GM19468 (cell line): ENCODE measurements at regions not wholly inside any gene's neighbourhood (a gene's known extent, or its start where the extent isn't known, plus 50 kb on each side); places are given as distances from the start of the nearest gene placed in this dataset.
A peak's percentile ranks its signal among the peaks of the same experiment; 100 is the strongest.
"Not testable (repeated sequence)": the region's sequence is repeated elsewhere in the genome, so short reads cannot be mapped to it uniquely, and the experiment has no call there.

ENCODE experiments used
- ATAC-seq: cut with Tn5 transposase; IDR thresholded peaks from one replicate; pipeline ENCODE4 v1.9.1; 2021; ENCODE audit warnings: mild to moderate bottlenecking, moderate library complexity, moderate number of reproducible peaks; ENCODE audit not compliant: unreplicated experiment; ENCODE audit errors: extremely low read depth

DNA sequence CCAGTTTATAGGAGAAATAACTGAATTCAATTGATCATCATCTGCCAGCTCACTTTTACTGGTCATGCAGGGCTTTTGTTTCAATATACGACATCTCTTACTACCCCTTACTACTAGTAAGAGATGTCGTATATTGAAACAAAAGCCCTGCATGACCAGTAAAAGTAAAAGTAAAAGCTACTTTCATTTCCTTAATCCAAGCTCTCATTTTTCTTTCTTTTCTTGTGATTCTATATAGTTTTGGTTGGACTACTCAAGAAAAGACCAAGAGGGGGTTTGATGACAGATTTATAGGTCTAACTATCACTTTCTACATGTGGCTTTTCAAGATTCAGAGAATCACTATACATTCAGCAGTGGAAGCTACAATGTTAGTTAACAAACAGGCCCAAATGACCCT is 1237.3 kb downstream of the ROBO2 start:
- no peak for ATAC-seq

DNA sequence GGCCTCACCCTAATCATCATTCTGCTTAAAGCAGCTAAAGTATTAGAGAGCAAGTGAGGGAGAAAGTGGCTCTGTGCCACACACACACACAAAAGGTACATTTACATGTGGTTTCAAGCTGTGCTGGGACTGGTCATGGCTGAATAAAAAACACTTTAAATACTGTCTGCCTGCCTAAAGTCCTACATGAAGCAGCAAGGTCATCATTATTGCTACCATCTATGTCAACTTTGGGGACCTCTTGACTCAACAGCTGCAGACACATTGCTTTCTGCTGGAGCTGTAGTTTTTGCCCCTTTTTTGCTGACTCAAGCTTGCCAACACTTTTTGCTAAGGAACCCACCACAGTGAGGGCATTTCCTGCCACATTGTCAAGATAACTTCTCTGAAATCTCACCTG is 1237.9 kb downstream of the ROBO2 start:
- no peak for ATAC-seq

DNA sequence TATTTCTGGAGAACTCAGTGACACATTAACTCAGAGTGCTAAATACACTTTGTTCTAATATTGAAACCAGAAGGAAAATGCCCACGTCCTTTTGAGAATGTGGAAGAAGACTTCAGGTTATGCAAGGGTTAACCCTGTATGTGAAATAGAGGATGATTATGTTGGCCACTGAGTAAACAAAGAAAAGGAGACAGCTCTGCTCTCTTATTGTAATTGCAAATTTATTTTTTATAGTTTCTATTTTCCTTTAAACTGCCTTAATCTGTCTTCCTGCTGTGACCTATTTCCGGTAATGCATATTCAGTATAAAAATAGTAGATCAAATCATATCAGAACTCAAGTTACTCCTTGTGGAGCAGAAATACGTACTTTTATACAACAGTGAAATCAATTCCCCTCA is 1239.2 kb downstream of the ROBO2 start:
- no peak for ATAC-seq

DNA sequence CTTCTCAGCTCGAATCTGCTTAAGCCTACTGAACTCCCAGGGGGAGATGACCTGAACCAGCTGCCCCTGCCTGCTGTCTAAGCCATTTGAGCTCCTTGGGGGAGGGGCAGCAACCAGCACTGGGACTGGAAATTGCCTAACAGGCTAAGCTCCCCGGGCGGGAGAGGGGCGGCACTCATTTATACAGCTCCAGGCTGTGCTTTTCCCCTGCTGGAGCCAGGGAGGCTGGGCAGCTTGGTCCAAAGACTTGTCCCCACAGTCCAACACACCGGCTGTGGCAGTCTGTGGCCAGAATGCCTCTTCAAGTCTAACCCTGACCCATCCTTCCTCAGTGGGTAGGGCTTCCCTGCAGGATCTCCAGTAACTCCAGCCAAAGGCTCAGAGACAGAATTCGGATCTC is 1241.5 kb downstream of the ROBO2 start:
- ATAC-seq = no peak

DNA sequence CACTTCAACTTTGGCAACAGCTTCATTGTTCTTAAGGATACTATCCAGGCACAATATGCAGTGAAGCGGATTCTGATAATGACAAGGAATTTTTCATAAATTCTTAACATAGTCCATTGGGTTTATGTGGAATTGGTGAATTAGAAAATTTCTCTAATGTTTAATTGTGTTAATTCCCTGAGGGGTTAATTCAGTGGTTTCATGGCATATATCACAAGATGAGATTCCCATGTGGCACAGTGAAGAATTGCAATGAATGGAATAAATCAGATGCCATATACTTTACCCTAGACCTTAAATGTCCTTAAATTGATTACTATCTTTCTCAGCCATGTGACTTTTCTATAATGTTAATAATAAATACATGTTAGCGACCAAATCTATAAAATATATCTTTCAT is 1244.1 kb downstream of the ROBO2 start:
- no peak for ATAC-seq

DNA sequence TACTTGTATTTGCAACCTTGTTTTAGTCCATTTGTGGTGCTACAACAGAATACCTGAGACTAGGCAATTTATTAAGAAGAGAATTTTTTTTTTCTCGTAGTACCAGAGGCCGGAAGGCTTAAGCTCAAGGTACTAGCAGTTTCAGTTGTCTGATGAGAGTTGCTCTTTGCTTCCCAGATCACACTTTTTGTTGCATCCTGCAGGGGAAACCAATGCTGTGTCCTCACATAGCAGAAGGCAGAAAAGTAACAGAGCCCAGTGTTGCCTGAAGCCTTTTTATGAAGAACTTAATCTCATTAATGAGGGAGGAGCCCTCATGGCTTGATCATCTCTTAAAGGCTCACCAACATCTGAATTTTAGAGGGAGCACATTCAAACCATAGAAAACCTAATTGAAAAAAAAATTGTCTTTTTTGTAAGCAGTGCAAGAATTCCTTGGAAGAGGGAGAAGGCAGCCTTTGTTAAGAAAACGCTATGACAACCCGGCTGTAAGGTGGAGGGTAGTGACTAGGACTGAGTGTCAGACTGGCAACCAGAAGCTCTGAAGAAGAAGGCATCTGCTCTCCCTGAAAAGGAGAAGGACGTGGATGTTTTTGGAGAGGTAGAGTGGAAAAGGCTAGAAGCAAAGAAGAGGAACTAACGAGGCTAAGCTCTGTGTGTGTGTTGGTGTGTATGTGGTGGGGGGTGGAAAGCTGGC is 1245.3 kb downstream of the ROBO2 start:
- no peak for ATAC-seq

DNA sequence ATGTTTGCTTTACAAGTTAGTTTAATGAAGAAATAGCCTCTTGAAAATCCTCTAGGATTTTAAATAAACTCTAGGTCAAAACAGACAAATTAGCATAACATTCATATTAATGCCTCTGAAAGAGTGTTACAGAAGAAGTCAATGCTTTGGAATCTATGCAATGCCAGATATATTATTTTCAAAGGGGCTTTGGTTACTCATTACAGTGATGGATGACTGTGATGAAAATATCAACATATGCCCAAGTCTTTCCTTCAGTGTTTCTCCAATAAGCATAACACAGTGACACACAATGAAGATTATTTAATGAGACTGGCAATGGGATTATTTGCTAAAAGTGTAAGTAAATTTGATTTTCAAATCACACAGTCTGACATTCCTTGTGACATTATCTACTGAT is 1247.2 kb downstream of the ROBO2 start:
- no peak for ATAC-seq

DNA sequence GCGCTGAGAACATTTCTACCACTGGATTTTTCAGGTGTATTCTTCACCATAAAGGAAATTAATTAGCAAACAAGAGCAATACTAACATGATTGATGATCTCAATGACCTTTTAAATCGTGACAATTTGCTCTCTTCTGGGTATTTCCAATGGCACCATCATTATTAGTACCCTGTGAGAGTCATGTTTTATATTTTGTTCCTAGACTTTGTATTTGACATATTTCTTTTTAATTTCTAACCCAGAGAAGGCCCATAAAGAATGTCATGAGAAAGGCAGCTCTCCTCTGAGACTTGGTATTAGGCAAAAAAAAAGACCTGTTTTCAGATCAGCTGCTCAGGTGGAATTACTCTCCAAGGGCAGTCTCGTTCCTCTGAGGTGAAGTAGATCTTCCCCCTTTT is 1253.4 kb downstream of the ROBO2 start:
- ATAC-seq = no peak

DNA sequence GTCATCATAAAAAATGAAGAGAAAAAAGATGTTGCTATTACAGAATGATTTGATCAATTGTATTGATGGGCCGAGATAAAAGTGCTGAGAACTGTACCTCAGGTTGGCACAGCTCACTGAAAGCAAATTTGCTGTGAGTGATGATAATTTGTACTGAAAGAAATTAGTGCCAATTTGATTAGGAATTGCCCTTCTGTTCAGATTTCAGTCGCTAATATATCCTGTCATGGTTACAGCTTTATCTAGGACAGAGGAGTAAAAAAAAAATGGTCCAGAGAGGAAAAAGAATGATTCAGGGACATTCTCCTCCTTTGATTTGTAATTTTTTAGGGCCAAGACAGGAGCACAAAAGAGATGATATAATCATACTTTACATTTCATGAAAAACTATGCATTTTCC is 1264.2 kb downstream of the ROBO2 start:
- no peak for ATAC-seq

DNA sequence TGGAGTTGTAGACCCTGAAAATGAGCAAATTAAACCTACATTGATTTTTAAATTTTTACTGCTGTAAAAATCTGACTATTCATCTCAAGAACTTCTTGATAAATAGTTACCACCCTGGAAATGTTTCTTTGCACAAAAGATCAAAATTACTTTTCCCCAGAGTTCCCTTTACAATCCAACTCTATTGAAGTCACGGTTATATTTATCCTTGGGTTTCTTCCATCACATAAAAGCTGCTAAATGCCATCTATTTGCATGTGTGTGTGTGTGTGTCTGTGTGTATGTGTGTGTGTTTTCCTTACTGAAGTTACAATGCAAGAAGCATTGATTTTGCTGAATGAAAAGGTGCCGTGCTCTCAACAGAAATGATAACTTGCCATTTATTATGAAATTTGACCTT is 1273.0 kb downstream of the ROBO2 start:
- no peak for ATAC-seq

DNA sequence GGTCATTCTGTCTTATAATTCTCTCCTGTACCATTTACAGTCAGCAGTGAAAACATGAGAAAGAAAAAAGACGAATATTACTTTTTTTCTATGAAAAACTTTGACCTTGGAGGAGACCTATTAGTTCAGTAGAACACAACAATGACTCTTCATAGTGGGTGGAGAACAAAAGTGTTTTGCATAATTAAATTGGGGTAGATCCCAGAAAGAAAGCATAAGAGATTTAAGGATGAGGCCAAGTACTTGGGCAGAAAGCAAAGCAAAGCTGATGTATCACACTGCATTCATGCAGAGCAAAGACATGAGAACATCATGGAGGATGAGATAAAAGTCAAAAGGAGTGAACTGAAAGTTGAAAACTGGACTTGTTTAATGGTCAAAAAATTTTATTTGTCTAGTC is 1273.4 kb downstream of the ROBO2 start:
- no peak for ATAC-seq

DNA sequence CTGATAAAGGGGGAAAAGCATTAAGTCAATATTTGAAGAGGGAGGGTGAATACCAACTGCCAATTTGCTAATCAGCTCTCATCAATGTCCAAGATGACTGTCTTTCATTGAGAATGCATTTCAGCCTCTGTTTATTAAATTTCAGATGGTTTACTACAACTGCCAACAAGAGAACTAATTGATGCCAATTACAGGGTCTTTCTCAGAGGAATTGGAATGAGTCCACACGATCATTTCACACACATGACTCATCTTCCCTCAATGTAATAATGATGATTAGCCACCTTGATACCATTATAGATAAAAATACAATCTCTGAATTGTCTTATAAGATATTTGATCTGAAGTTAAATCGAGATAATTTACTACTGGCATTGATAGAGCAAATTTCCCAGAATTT is 1274.4 kb downstream of the ROBO2 start:
- ATAC-seq = no peak

DNA sequence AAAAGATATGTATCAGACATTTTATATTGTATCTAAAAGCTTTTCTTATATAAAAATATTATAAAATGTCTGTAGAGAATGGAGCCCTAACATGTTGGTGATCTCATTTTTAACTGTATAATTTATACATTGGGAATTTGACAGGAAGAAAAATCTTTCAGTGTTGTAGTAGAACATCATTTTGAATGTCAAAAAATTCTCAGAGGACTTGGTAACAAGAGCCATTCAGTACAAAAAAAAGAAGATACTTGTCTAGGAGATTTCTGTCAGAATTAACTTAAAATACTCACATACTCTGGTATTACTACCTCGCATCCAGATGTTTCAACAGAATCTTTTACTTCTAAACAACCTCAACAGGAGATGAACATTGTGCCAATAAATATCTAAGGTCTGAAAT is 1277.9 kb downstream of the ROBO2 start:
- ATAC-seq = no peak

DNA sequence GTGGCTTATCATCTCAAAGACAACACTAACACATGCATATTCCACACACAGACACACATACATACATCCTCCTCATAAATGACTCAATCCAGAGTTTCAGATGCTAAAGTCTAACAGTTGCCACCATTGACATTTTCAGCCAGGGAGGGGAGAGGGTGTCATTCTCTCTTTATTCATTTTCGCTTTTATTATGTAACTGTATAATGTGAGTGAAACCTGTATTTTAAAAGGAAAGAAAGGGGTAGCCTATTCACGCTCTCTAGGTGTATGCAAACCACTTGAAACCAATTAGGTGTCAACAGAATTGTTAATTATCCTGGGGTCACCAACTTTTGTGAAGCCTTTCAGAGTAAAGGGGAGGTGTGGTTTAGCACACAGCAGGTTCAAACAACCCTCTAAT is 1282.9 kb downstream of the ROBO2 start:
- no peak for ATAC-seq

DNA sequence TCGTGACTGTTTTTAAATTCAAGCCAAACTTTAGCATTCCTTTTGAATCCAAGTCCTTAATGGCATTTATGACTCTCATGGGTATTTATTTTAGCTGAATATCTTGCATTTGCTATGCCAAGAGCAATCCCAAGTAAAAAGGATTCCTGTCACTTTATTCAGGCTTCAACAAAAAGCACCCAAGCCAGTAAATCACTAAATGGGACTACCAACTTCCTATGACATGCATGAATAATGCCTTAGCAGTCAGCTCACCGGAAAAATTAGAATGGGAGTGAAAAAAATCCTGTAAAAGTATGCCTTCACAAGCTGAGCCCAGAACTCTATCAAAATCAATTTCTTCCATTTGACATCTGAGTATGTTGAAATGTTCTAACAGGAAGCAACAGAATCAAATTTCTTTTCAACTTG is 1297.9 kb downstream of the ROBO2 start:
- ATAC-seq = no peak

DNA sequence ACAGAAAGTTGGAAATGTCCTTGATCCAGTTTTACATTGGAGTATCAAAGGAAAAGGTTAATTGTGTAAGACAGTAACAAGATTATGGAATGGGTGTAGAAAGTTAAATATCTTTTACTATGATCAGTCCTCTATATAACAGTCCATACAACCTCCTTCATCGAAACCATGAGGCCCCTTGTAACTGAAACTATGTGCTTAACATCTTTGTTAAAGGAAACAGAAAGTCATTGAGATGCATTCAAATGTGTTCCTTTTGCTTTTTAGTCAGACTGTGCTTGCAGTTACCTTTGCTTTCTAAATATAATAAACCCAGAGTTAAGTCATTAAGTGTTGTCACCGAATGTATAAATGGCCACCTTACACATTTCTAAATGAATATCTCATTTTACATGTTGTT is 1298.5 kb downstream of the ROBO2 start:
- ATAC-seq = peak; percentile 26

DNA sequence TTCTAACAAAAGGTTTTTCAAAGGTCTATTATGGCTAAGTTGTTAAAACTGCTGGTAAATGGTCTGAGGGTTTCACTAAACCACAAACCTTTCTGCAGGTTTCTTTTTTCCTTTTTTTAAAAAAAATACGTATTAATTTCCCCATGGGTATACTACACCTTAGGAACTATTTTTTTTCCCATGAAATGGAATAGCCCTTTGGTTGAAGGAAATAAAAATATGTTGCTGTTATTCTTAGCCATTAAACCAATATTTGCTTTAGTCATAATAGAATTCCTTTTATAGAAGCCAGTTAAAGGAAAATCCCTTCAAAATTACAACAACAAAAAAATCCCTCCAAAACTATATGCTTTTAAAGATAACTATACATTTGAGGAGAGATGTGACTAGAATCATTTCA is 1303.3 kb downstream of the ROBO2 start:
- ATAC-seq = no peak

DNA sequence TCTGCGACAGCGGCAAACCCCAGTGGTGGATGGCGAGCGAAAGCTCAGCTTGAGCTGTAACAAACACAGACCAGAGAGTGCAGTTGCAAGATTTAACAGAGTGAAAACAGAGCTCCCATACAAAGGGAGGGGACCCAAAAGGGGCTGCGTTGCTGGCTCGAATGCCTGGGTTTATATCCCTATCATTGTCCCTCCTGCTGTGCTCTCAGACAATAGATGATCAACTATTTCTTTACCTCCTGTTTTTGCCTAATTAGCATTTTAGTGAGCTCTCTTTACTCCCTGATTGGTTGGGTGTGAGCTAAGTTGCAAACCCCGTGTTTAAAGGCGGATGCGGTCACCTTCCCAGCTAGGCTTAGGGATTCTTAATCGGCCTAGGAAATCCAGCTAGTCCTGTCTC is 1304.4 kb downstream of the ROBO2 start:
- not testable (repeated sequence) for ATAC-seq

DNA sequence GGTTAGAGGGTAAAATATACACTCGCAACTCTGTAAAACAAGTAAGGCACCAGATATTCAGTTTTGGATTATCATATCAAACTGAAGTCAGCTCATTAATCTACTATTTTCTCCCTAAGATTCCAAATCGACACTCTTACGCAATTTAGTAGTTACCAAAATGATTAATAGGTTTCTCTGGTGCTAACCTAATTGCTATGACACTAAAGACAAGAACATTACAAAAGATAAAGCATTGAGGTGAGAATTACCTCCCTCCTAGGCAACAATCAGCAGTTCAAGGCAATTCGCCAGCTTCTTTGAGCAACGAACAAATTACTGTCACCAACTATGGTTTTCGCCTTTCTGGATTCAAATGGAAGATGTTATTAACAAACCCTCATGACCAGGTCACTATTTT is 1305.0 kb downstream of the ROBO2 start:
- ATAC-seq = no peak

DNA sequence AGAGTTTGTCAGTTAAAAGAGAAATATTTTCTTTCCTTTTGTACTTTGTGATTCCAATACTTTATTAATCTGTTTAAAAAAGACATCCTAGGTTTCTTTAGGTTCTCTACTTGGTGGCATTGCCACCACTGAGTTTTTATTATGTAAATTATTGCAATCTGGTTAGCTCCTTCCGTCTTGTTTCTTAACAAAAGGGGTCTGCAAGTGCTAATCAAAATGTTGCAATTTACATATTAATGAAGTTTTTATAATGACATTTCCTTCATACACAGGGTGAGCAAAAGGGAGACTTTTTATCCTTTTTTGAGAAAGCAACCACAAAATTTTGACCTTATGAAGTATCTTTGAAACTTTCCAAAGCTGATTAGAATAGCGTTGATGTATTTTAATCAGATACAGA is 1307.3 kb downstream of the ROBO2 start:
- no peak for ATAC-seq

DNA sequence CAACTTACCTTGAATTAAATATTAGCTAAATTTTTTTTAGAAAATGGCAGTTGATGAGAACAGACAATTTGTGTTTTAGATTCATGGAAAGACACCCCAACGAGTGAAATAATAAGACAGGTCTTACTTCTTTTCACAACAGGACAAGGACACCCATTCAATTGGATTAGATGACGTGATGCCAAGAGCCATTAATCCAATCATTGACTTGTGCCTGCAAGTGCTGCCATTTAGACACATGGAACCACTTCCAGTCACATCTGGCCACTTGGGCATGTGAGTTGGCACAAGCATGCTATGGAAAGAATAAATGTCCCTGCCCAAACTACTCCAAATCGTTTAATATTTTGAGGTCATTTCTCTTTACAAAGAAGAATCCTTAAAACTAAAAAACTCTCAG is 1308.8 kb downstream of the ROBO2 start:
- no peak for ATAC-seq

DNA sequence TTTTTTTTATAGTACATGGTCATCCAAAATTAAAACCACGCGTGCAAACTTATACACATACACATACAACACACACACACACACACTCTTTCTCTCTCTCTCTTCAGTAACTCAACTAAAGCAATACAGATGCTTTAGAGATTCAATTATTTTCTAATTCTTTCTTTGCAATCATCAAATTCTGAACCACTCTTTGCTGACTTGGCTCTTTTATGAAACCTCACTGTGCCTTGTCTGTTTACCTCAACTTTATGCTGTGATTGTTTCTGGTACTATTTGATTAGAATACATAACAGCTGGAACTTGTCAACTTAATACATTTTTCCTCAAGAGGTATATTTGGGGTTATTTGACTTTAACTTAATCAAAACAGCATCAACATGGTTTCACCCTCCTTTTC is 1309.7 kb downstream of the ROBO2 start:
- ATAC-seq = no peak

DNA sequence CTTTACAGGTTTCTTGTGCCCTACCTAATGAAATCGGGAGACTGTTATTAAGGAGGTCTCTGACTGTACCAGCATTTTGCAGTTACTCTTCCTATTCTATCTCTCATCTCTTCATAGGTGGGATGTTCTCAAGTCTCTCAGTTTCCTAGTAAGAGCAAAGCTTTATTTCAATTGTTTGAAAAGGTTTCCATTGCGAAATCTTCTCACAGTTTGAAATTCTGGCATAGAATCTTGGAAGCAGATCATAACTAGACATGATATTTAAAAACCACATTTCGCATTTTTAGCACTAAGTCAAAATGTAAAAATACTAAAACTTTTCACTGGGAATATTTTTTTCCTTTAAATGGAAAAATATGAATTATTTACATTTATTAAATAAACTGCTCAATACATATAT is 1311.4 kb downstream of the ROBO2 start:
- ATAC-seq = no peak
